ENCODE measurements at regions not wholly inside any gene's neighbourhood (a gene's known extent, or its start where the extent isn't known, plus 50 kb on each side); places are given as distances from the start of the nearest gene placed in this dataset.

- Histone ChIP-seq H3K36me3 (replicated peaks in 1 of 2; ENCODE audit: control insufficient read depth in 2 of 2, insufficient read depth in 2 of 2, low read length in 2 of 2) (no peaks in the 10 kb centered on the region), H2BK120ac (ENCODE audit: low read depth, low read length) (no peak overlapping the region), H3K23ac (ENCODE audit: low read depth, low read length, poor library complexity) (no peak overlapping the region), H2BK12ac (ENCODE audit: low read length) (no peak overlapping the region), H4K91ac (ENCODE audit: low read depth, low read length, poor library complexity) (no peak overlapping the region), H3K27me3 (ENCODE audit: control insufficient read depth in 3 of 3, insufficient read depth in 3 of 3, low read depth in 1 of 3, low read length in 3 of 3) (peaks cover 0 to 5% (median 0%) of the 10 kb centered on the region in 3 experiments), H2BK5ac (ENCODE audit: low read length) (no peak overlapping the region), H2AFZ (ENCODE audit: low read length) (no peak overlapping the region), H3K18ac (ENCODE audit: low read length) (no peak overlapping the region), H3K14ac (ENCODE audit: low read length) (no peak overlapping the region), H4K8ac (ENCODE audit: low read depth, low read length) (no peak overlapping the region), H3K27ac (replicated peaks; ENCODE audit: low read length) (no peak overlapping the region), H2BK15ac (ENCODE audit: low read length) (no peak overlapping the region), H3K4ac (ENCODE audit: low read length) (no peak overlapping the region), H3K4me2 (ENCODE audit: insufficient read depth, low read length, poor library complexity, severe bottlenecking) (no peak overlapping the region), H3K4me3 (ENCODE audit: low read length in 2 of 2) (no peak overlapping the region), H3K9me3 (replicated peaks in 1 of 2; ENCODE audit: control insufficient read depth in 2 of 2, insufficient read depth in 1 of 2, low read depth in 1 of 2, low read length in 2 of 2) (no peaks in the 10 kb centered on the region), H2AK5ac (ENCODE audit: low read depth, low read length) (no peak overlapping the region), H3K4me1 (ENCODE audit: control insufficient read depth in 2 of 2, insufficient read depth in 1 of 2, low read depth in 1 of 2, low read length in 2 of 2) (peaks cover 0 to 5% of the 10 kb centered on the region in 2 donors), H3K79me1 (ENCODE audit: low read depth, low read length) (no peaks in the 10 kb centered on the region), H3K9ac (ENCODE audit: low read depth, low read length, poor library complexity) (no peak overlapping the region)
- WGBS, 2 donors (ENCODE audit: extremely low coverage in 2 of 2, insufficient read length in 2 of 2, insufficient replicate concordance in 1 of 2), result 100% methylated on average over 1 of the region's 6 CpGs; no CpG with 5 or more reads in 1 of the 2 donors
- DNase-seq (ENCODE audit: low spot score), result no peak
Measured at GRCh38 chr17:77606865-77607210, 351.7 kb upstream of the TNRC6C start.

GRCh38 chr17:77607606-77608005, 350.9 kb upstream of the TNRC6C start:
- no peaks in the 10 kb centered on the region for H3K9me3 ChIP-seq (replicated peaks in 1 of 2; ENCODE audit: control insufficient read depth in 2 of 2, insufficient read depth in 1 of 2, low read depth in 1 of 2, low read length in 2 of 2)
- H2BK12ac ChIP-seq (ENCODE audit: low read length), result no peak overlapping the region
- no peak overlapping the region for H2BK5ac ChIP-seq (ENCODE audit: low read length)
- H3K27ac ChIP-seq (replicated peaks; ENCODE audit: low read length), result no peak overlapping the region
- no peak overlapping the region for H3K4me3 ChIP-seq (ENCODE audit: low read length in 2 of 2)
- WGBS, 2 donors (ENCODE audit: extremely low coverage in 2 of 2, insufficient read length in 2 of 2, insufficient replicate concordance in 1 of 2), result no CpG with 5 or more reads among the region's 8 CpGs
- no peak overlapping the region for H3K4me2 ChIP-seq (ENCODE audit: insufficient read depth, low read length, poor library complexity, severe bottlenecking)
- peaks cover 0 to 12% (median 0%) of the 10 kb centered on the region in 3 experiments for H3K27me3 ChIP-seq (ENCODE audit: control insufficient read depth in 3 of 3, insufficient read depth in 3 of 3, low read depth in 1 of 3, low read length in 3 of 3)
- no peak overlapping the region for H4K8ac ChIP-seq (ENCODE audit: low read depth, low read length)
- peaks cover 0 to 3% of the 10 kb centered on the region in 2 donors for H3K4me1 ChIP-seq (ENCODE audit: control insufficient read depth in 2 of 2, insufficient read depth in 1 of 2, low read depth in 1 of 2, low read length in 2 of 2)
- no peak overlapping the region for H3K23ac ChIP-seq (ENCODE audit: low read depth, low read length, poor library complexity)
- H3K14ac ChIP-seq (ENCODE audit: low read length), result no peak overlapping the region
- H4K91ac ChIP-seq (ENCODE audit: low read depth, low read length, poor library complexity), result no peak overlapping the region
- no peaks in the 10 kb centered on the region for H3K79me1 ChIP-seq (ENCODE audit: low read depth, low read length)
- peak overlapping the region; percentile 32 for H2BK15ac ChIP-seq (ENCODE audit: low read length)
- no peak for DNase-seq (ENCODE audit: low spot score)
- peak overlapping the region; percentile 77 for H3K18ac ChIP-seq (ENCODE audit: low read length)
- H2AFZ ChIP-seq (ENCODE audit: low read length), result no peak overlapping the region
- H3K4ac ChIP-seq (ENCODE audit: low read length), result no peak overlapping the region
- H2BK120ac ChIP-seq (ENCODE audit: low read depth, low read length), result peak overlapping the region; percentile 38
- peak overlapping the region; percentile 59 for H2AK5ac ChIP-seq (ENCODE audit: low read depth, low read length)
- no peak overlapping the region for H3K9ac ChIP-seq (ENCODE audit: low read depth, low read length, poor library complexity)
- no peaks in the 10 kb centered on the region for H3K36me3 ChIP-seq (replicated peaks in 1 of 2; ENCODE audit: control insufficient read depth in 2 of 2, insufficient read depth in 2 of 2, low read length in 2 of 2)

DNA sequence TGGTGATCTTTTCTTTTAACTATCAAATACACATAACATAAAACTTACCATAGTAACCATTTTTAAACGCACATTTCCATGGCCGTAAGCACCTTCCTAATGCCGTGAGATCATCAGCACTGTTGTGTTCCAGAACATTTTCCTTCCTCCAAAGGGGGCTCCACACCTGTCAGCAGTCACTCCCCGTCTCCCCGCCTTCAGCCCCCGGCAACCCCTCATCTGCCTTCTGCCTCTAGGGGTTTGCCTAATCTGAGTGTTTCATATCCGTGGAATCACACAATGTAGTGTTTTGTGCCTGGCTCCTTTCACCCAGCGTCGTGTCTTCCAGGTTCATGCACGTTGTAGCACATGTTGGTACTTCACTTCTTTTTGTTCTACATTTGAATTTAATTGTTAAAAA, 350.1 kb upstream of the TNRC6C start:
- Histone ChIP-seq H4K91ac (ENCODE audit: low read depth, low read length, poor library complexity) (no peak overlapping the region), H3K4me3 (ENCODE audit: low read length in 2 of 2) (no peak overlapping the region), H2BK5ac (ENCODE audit: low read length) (no peak overlapping the region), H3K4me1 (ENCODE audit: control insufficient read depth in 2 of 2, insufficient read depth in 1 of 2, low read depth in 1 of 2, low read length in 2 of 2) (peaks cover 0 to 7% of the 10 kb centered on the region in 2 donors), H3K4me2 (ENCODE audit: insufficient read depth, low read length, poor library complexity, severe bottlenecking) (no peak overlapping the region), H3K23ac (ENCODE audit: low read depth, low read length, poor library complexity) (no peak overlapping the region), H3K27me3 (ENCODE audit: control insufficient read depth in 3 of 3, insufficient read depth in 3 of 3, low read depth in 1 of 3, low read length in 3 of 3) (peaks cover 0 to 19% (median 0%) of the 10 kb centered on the region in 3 experiments), H3K27ac (replicated peaks; ENCODE audit: low read length) (no peak overlapping the region), H2BK12ac (ENCODE audit: low read length) (no peak overlapping the region), H3K14ac (ENCODE audit: low read length) (no peak overlapping the region), H2AFZ (ENCODE audit: low read length) (no peak overlapping the region), H2BK120ac (ENCODE audit: low read depth, low read length) (no peak overlapping the region), H3K4ac (ENCODE audit: low read length) (no peak overlapping the region), H3K36me3 (replicated peaks in 1 of 2; ENCODE audit: control insufficient read depth in 2 of 2, insufficient read depth in 2 of 2, low read length in 2 of 2) (no peaks in the 10 kb centered on the region), H3K9ac (ENCODE audit: low read depth, low read length, poor library complexity) (no peak overlapping the region), H3K18ac (ENCODE audit: low read length) (no peak overlapping the region), H2AK5ac (ENCODE audit: low read depth, low read length) (no peak overlapping the region), H3K9me3 (replicated peaks in 1 of 2; ENCODE audit: control insufficient read depth in 2 of 2, insufficient read depth in 1 of 2, low read depth in 1 of 2, low read length in 2 of 2) (no peaks in the 10 kb centered on the region), H3K79me1 (ENCODE audit: low read depth, low read length) (no peaks in the 10 kb centered on the region), H4K8ac (ENCODE audit: low read depth, low read length) (no peak overlapping the region), H2BK15ac (ENCODE audit: low read length) (no peak overlapping the region)
- WGBS, 2 donors (ENCODE audit: extremely low coverage in 2 of 2, insufficient read length in 2 of 2, insufficient replicate concordance in 1 of 2), result 100% methylated on average over 2 of the region's 10 CpGs; no CpG with 5 or more reads in 1 of the 2 donors
- no peak for DNase-seq (ENCODE audit: low spot score)

- H3K9me3 ChIP-seq (replicated peaks in 1 of 2; ENCODE audit: control insufficient read depth in 2 of 2, insufficient read depth in 1 of 2, low read depth in 1 of 2, low read length in 2 of 2), result no peaks in the 10 kb centered on the region
- H3K4me1 ChIP-seq (ENCODE audit: control insufficient read depth in 2 of 2, insufficient read depth in 1 of 2, low read depth in 1 of 2, low read length in 2 of 2), result peaks cover 0 to 7% of the 10 kb centered on the region in 2 donors
- H3K14ac ChIP-seq (ENCODE audit: low read length), result no peak overlapping the region
- H3K36me3 ChIP-seq (replicated peaks in 1 of 2; ENCODE audit: control insufficient read depth in 2 of 2, insufficient read depth in 2 of 2, low read length in 2 of 2), result no peaks in the 10 kb centered on the region
- no peak overlapping the region for H4K8ac ChIP-seq (ENCODE audit: low read depth, low read length)
- no peak overlapping the region for H3K4me3 ChIP-seq (ENCODE audit: low read length in 2 of 2)
- H3K23ac ChIP-seq (ENCODE audit: low read depth, low read length, poor library complexity), result peak overlapping the region; percentile 2
- no peak overlapping the region for H2BK5ac ChIP-seq (ENCODE audit: low read length)
- H4K91ac ChIP-seq (ENCODE audit: low read depth, low read length, poor library complexity), result no peak overlapping the region
- no peak overlapping the region for H3K27ac ChIP-seq (replicated peaks; ENCODE audit: low read length)
- WGBS, 2 donors (ENCODE audit: extremely low coverage in 2 of 2, insufficient read length in 2 of 2, insufficient replicate concordance in 1 of 2), result no CpG with 5 or more reads among the region's 26 CpGs
- H2BK120ac ChIP-seq (ENCODE audit: low read depth, low read length), result no peak overlapping the region
- no peak for DNase-seq (ENCODE audit: low spot score)
- no peak overlapping the region for H3K9ac ChIP-seq (ENCODE audit: low read depth, low read length, poor library complexity)
- H2AK5ac ChIP-seq (ENCODE audit: low read depth, low read length), result no peak overlapping the region
- peak overlapping the region; percentile 20 for H2AFZ ChIP-seq (ENCODE audit: low read length)
- no peak overlapping the region for H2BK15ac ChIP-seq (ENCODE audit: low read length)
- no peak overlapping the region for H3K4me2 ChIP-seq (ENCODE audit: insufficient read depth, low read length, poor library complexity, severe bottlenecking)
- no peak overlapping the region for H3K4ac ChIP-seq (ENCODE audit: low read length)
- H3K27me3 ChIP-seq (ENCODE audit: control insufficient read depth in 3 of 3, insufficient read depth in 3 of 3, low read depth in 1 of 3, low read length in 3 of 3), result peaks cover 0 to 21% (median 0%) of the 10 kb centered on the region in 3 experiments
- no peak overlapping the region for H2BK12ac ChIP-seq (ENCODE audit: low read length)
- H3K18ac ChIP-seq (ENCODE audit: low read length), result peak overlapping the region; percentile 18
- H3K79me1 ChIP-seq (ENCODE audit: low read depth, low read length), result no peaks in the 10 kb centered on the region
Measured at GRCh38 chr17:77609553-77610517, 348.7 kb upstream of the TNRC6C start.
